Mesenteric fat pad (tissue), 1 donor: ENCODE measurements at regions not wholly inside any gene's neighbourhood (a gene's known extent, or its start where the extent isn't known, plus 50 kb on each side); places are given as distances from the start of the nearest gene placed in this dataset.

ENCODE experiments used
- DNase-seq: peaks from one replicate; pipeline ENCODE4 v3.0.0-alpha.2; 2020; ENCODE audit warnings: low spot score
- donor health status: DM: yes; HTN: yes; CAD: no.

DNA sequence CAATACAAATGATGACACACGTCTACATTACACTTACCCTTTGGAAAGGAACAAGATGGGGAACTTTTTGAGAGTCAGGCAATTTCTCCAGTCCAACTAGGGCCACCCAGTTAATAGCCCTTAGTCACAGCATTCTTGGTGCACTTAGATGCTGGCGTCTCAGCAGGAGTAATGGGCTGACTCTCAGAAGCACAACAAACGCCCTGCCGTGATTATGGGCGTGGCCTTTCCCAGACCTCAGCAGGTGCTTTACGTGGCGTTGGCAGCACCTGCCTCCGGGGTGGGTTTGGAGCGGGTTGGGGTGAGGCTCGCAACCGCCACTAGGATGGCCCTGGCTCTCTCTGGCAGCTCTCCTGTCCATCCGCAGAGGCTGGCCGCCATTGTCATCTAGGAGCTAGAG, 147.6 kb upstream of the SHH start:
- peak; percentile 87 for DNase-seq

DNA sequence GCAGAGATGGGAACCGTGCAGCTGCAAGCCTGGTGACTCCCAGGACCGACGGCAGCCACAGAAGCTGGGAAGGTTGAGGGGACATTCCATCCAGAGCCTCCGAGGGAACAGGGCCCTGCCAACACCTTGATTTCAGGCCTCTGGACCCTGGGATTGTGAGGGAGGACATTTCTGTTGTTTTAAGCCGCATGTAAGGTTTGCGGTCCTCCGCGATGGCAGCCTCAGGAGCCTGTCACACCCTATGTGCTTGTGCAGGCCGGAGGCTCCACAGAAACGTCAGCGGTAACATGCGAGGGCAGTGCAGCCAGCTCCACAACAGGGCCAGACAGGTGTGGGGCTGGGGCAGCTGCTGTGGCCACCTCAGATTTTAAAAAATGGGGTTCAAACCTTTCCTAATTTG, 144.7 kb upstream of the SHH start:
- DNase-seq = no peak

GRCh38 chr7:155955367-155955635, 143.0 kb upstream of the SHH start:
- DNase-seq = no peak

DNA sequence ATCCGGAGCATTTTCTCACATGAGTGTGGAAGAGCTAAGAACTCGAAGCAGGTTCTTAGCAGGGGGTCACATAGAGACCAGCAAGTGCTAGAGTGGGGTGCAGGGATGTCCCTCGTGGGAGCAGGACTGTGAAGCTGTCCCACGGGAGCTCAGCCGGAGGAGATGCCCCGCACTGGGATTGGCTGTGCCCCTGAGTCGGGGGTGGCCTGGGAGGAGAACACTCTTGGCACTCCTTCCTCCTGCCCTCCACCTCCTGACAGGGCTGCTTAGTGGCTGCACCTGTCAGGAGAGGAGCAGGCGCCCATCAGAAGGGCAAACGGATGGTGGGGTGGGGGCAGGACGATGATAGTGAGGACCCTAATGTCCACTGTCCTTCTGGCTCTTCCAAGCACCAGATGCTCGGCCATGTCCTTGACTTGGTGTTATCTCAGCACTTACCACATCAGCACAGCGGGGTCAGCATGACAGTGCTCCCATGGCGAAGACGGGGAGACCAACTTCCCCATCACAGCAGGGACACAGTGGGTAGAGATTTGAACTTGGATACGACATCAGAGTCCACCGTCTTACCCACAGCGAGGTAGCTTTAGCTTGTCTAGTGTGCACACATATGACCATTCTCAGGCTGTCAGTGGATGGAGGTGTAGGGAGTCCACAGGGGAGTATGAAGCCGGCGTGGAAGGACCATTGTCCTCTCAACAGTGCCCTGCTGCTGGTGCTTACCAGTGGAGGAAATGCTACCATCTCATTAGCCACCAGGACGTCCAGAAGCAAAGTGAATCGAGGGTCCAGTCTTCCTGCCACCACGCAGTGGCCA, 142.5 kb upstream of the SHH start:
- DNase-seq = no peak

- no peak for DNase-seq
These were observed 141.7 kb upstream of the SHH start for GRCh38 chr7:155953781-155954549.

DNA sequence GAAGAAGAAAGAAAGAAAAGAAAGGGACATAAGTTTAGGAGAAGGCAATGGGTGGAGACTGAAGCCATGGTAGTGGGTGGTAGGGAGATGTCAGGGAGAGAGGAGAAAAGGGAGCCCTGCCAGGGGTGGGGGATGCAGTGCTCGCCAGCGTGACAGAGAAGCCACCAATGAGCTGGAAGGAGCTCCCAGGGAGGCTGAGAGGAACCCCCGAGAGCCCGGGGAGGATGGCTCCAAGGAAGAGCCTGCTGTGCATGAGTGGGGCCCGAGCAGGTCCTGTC, 141.2 kb upstream of the SHH start:
- no peak for DNase-seq

- DNase-seq = no peak
These were observed 139.4 kb upstream of the SHH start for GRCh38 chr7:155951554-155952158.

DNA sequence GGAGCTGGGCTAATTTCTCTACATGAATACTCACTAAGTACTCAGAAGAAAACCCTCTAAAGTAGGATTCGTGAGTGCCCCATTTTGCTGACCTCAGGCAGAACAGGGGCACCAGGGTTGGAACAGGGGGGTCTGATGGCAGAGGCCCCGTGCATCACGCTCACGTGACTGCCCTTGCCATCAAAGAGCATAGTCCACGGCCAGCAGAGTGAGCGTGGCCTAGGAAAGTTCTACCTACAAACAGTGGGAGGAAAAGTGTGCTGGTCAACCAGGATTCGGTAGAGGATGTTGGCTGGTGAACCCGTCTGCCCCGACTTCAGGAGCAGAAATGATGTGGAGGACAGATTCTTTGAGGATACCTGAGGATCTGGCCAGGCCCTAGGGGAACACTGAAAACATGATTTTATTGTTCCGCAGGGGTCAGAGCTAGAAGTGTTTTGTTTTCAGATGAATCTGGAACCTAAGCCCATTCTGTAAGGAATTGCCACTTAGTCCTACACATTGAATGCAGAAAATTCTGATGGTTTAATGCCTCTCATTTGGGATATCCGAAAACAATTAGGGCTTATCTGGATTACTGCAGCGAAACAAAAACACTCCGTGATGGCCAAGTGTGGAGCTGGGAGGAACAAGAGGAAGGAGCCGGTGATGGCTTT, 138.8 kb upstream of the SHH start:
- DNase-seq = no peak

GRCh38 chr7:155948845-155949244, 136.6 kb upstream of the SHH start:
- DNase-seq = no peak

- DNase-seq = no peak
These were observed 136.2 kb upstream of the SHH start for GRCh38 chr7:155948423-155948822.

- no peak for DNase-seq
These were observed 134.8 kb upstream of the SHH start for GRCh38 chr7:155947051-155947450.

- DNase-seq = peak; percentile 62
These were observed 133.5 kb upstream of the SHH start for GRCh38 chr7:155945670-155946325.

- DNase-seq = no peak
These were observed 132.6 kb upstream of the SHH start for GRCh38 chr7:155944901-155945300.

GRCh38 chr7:155943251-155943899, 131.1 kb upstream of the SHH start:
- DNase-seq = no peak

DNA sequence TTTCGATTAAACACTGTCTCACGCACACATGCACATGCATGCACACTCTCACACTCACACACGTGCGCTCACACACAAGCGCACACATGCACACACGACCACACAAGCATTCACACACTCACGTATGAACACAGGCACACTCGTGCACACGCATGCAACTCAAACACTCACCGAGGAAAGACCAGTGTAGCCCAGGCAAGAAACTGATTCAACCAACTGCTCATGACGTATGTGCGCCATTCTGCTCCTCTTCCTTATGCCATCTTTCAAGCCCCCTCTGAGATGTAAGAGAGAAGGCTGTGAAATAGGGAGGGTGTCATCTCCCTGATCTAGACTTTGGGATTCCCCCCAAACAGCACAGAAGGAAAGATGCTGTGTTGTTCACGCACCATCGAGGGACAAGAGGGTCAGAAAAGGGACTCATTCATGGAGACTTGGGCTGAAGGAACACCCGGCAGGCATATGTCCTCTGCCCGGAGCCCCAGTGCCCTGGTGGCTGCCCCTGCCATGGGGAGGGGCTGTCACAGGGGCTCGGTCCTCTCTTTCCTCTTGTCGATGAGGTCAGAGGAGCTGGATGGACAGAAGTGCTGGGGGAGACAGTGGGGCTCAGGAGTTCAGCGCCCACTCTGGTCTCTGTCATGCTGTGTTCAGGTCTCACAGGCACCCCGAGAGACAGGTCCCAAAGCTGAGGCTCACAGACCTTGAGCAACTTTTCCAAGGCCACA, 130.1 kb upstream of the SHH start:
- no peak for DNase-seq

- DNase-seq = no peak
These were observed 129.4 kb upstream of the SHH start for GRCh38 chr7:155941688-155942087.

GRCh38 chr7:155939350-155939749, 127.1 kb upstream of the SHH start:
- DNase-seq = no peak

DNA sequence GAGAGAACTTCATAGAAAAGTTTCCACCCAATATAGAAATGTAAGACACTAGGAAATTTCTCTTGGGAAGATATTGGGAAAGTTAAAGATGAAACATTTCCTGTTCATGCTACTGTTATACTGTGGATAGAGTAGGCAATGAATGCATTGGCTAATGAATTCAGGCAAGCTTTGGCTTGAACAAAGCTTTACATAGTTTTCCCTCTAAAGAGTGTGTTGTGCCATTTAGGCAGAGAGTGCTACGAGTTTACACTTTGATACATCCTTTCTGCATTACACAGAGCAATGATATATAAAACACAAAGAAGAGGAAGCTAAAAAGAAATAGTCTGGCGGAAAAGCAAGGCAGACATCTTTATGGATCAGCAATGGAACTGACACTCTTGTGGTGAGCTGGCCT, 125.9 kb upstream of the SHH start:
- DNase-seq = no peak

- peak; percentile 84 for DNase-seq
These were observed 123.5 kb upstream of the SHH start for GRCh38 chr7:155935726-155936125.

GRCh38 chr7:155935005-155935557, 122.8 kb upstream of the SHH start:
- DNase-seq = no peak
